HL-60 (cell line): ENCODE measurements at regions not wholly inside any gene's neighbourhood (a gene's known extent, or its start where the extent isn't known, plus 50 kb on each side); places are given as distances from the start of the nearest gene placed in this dataset.

Experiments used
- CTCF ChIP-seq: IDR thresholded peaks from one replicate; pipeline ENCODE4 v1.5.1; 2011; ENCODE audit warnings: low read length, control low read depth, inconsistent platforms; ENCODE audit not compliant: insufficient read depth
- GABPA ChIP-seq: IDR thresholded peaks from 2 replicates; pipeline ENCODE4 v1.6.1; 2012; ENCODE audit warnings: low read depth
- POLR2AphosphoS5 ChIP-seq: IDR thresholded peaks from 2 replicates; pipeline ENCODE4 v1.6.1; 2012; ENCODE audit warnings: low read depth

- TF ChIP-seq CTCF = no peak
- TF ChIP-seq POLR2AphosphoS5 = no peak
- no peak for TF ChIP-seq GABPA
Observed at GRCh38 chr7:79624336-79624735, 170.9 kb upstream of the MAGI2 start.
